ENCODE measurements at regions not wholly inside any gene's neighbourhood (a gene's known extent, or its start where the extent isn't known, plus 50 kb on each side); places are given as distances from the start of the nearest gene placed in this dataset.
"Not testable (repeated sequence)": the region's sequence is repeated elsewhere in the genome, so short reads cannot be mapped to it uniquely, and the experiment has no call there.

- Mint-ChIP-seq H3K4me1 (ENCODE audit: low read depth) (no peaks in the 10 kb centered on the region), H3K36me3 (ENCODE audit: low read depth) (no peaks in the 10 kb centered on the region), H3K27ac (no peak overlapping the region), H3K4me3 (no peak overlapping the region), H3K27me3 (ENCODE audit: low read depth) (no peaks in the 10 kb centered on the region), H3K9me3 (no peaks in the 10 kb centered on the region)
These were observed 143.3 kb upstream of the RFLNA start for GRCh38 chr12:124151583-124151982.

GRCh38 chr12:124152731-124153130 is 142.2 kb upstream of the RFLNA start:
- Mint-ChIP-seq H3K27ac (no peak overlapping the region), H3K27me3 (ENCODE audit: low read depth) (no peaks in the 10 kb centered on the region), H3K4me1 (ENCODE audit: low read depth) (no peaks in the 10 kb centered on the region), H3K36me3 (ENCODE audit: low read depth) (no peaks in the 10 kb centered on the region), H3K9me3 (no peaks in the 10 kb centered on the region), H3K4me3 (no peak overlapping the region)

GRCh38 chr12:124153392-124153791 is 141.5 kb upstream of the RFLNA start:
- Mint-ChIP-seq H3K4me3 (no peak overlapping the region), H3K9me3 (no peaks in the 10 kb centered on the region), H3K27me3 (ENCODE audit: low read depth) (no peaks in the 10 kb centered on the region), H3K4me1 (ENCODE audit: low read depth) (no peaks in the 10 kb centered on the region), H3K27ac (no peak overlapping the region), H3K36me3 (ENCODE audit: low read depth) (no peaks in the 10 kb centered on the region)

GRCh38 chr12:124157406-124157805 is 137.5 kb upstream of the RFLNA start:
- H3K9me3 Mint-ChIP-seq: no peaks in the 10 kb centered on the region
- H3K36me3 Mint-ChIP-seq (ENCODE audit: low read depth): no peaks in the 10 kb centered on the region
- H3K27ac Mint-ChIP-seq: no peak overlapping the region
- H3K4me1 Mint-ChIP-seq (ENCODE audit: low read depth): no peaks in the 10 kb centered on the region
- H3K27me3 Mint-ChIP-seq (ENCODE audit: low read depth): no peaks in the 10 kb centered on the region
- H3K4me3 Mint-ChIP-seq: no peak overlapping the region

GRCh38 chr12:124159655-124160054 is 135.2 kb upstream of the RFLNA start:
- Mint-ChIP-seq H3K4me3 (no peak overlapping the region), H3K36me3 (ENCODE audit: low read depth) (no peaks in the 10 kb centered on the region), H3K27me3 (ENCODE audit: low read depth) (no peaks in the 10 kb centered on the region), H3K4me1 (ENCODE audit: low read depth) (no peaks in the 10 kb centered on the region), H3K27ac (no peak overlapping the region), H3K9me3 (no peaks in the 10 kb centered on the region)

- Mint-ChIP-seq H3K36me3 (ENCODE audit: low read depth) (no peaks in the 10 kb centered on the region), H3K27me3 (ENCODE audit: low read depth) (no peaks in the 10 kb centered on the region), H3K4me3 (no peak overlapping the region), H3K27ac (no peak overlapping the region), H3K4me1 (ENCODE audit: low read depth) (no peaks in the 10 kb centered on the region), H3K9me3 (no peaks in the 10 kb centered on the region)
These were observed 134.7 kb upstream of the RFLNA start for GRCh38 chr12:124160097-124160756.

- H3K4me3 Mint-ChIP-seq; H3K4me1 Mint-ChIP-seq (ENCODE audit: low read depth); H3K36me3 Mint-ChIP-seq (ENCODE audit: low read depth); H3K27me3 Mint-ChIP-seq (ENCODE audit: low read depth); H3K27ac Mint-ChIP-seq; H3K9me3 Mint-ChIP-seq: not testable (repeated sequence)
These were observed 133.5 kb upstream of the RFLNA start for GRCh38 chr12:124161402-124161801.

GRCh38 chr12:124162151-124163110 is 132.5 kb upstream of the RFLNA start:
- H3K9me3 Mint-ChIP-seq: no peaks in the 10 kb centered on the region
- H3K27ac Mint-ChIP-seq: no peak overlapping the region
- no peaks in the 10 kb centered on the region for H3K4me1 Mint-ChIP-seq (ENCODE audit: low read depth)
- no peak overlapping the region for H3K4me3 Mint-ChIP-seq
- no peaks in the 10 kb centered on the region for H3K36me3 Mint-ChIP-seq (ENCODE audit: low read depth)
- H3K27me3 Mint-ChIP-seq (ENCODE audit: low read depth): no peaks in the 10 kb centered on the region

GRCh38 chr12:124165695-124166094 is 129.2 kb upstream of the RFLNA start:
- H3K27ac Mint-ChIP-seq: no peak overlapping the region
- no peak overlapping the region for H3K4me3 Mint-ChIP-seq
- no peaks in the 10 kb centered on the region for H3K4me1 Mint-ChIP-seq (ENCODE audit: low read depth)
- H3K36me3 Mint-ChIP-seq (ENCODE audit: low read depth): no peaks in the 10 kb centered on the region
- H3K27me3 Mint-ChIP-seq (ENCODE audit: low read depth): no peaks in the 10 kb centered on the region
- H3K9me3 Mint-ChIP-seq: no peaks in the 10 kb centered on the region

- no peaks in the 10 kb centered on the region for H3K4me1 Mint-ChIP-seq (ENCODE audit: low read depth)
- H3K27ac Mint-ChIP-seq: no peak overlapping the region
- H3K36me3 Mint-ChIP-seq (ENCODE audit: low read depth): no peaks in the 10 kb centered on the region
- no peak overlapping the region for H3K4me3 Mint-ChIP-seq
- H3K27me3 Mint-ChIP-seq (ENCODE audit: low read depth): no peaks in the 10 kb centered on the region
- no peaks in the 10 kb centered on the region for H3K9me3 Mint-ChIP-seq
These were observed 127.8 kb upstream of the RFLNA start for GRCh38 chr12:124167141-124167540.

GRCh38 chr12:124168016-124168786 is 126.7 kb upstream of the RFLNA start:
- Mint-ChIP-seq H3K4me1 (ENCODE audit: low read depth) (no peaks in the 10 kb centered on the region), H3K9me3 (no peaks in the 10 kb centered on the region), H3K27ac (no peak overlapping the region), H3K36me3 (ENCODE audit: low read depth) (no peaks in the 10 kb centered on the region), H3K27me3 (ENCODE audit: low read depth) (no peaks in the 10 kb centered on the region), H3K4me3 (no peak overlapping the region)

- no peak overlapping the region for H3K4me3 Mint-ChIP-seq
- no peak overlapping the region for H3K27ac Mint-ChIP-seq
- no peaks in the 10 kb centered on the region for H3K27me3 Mint-ChIP-seq (ENCODE audit: low read depth)
- no peaks in the 10 kb centered on the region for H3K36me3 Mint-ChIP-seq (ENCODE audit: low read depth)
- H3K9me3 Mint-ChIP-seq: no peaks in the 10 kb centered on the region
- no peaks in the 10 kb centered on the region for H3K4me1 Mint-ChIP-seq (ENCODE audit: low read depth)
These were observed 125.2 kb upstream of the RFLNA start for GRCh38 chr12:124169577-124170284.

GRCh38 chr12:124170760-124171159 is 124.1 kb upstream of the RFLNA start:
- peaks cover 2% of the 10 kb centered on the region for H3K27me3 Mint-ChIP-seq (ENCODE audit: low read depth)
- H3K9me3 Mint-ChIP-seq: no peaks in the 10 kb centered on the region
- H3K36me3 Mint-ChIP-seq (ENCODE audit: low read depth): no peaks in the 10 kb centered on the region
- no peak overlapping the region for H3K27ac Mint-ChIP-seq
- no peak overlapping the region for H3K4me3 Mint-ChIP-seq
- no peaks in the 10 kb centered on the region for H3K4me1 Mint-ChIP-seq (ENCODE audit: low read depth)
